ENCODE measurements at regions not wholly inside any gene's neighbourhood (a gene's known extent, or its start where the extent isn't known, plus 50 kb on each side); places are given as distances from the start of the nearest gene placed in this dataset.
"Not testable (repeated sequence)": the region's sequence is repeated elsewhere in the genome, so short reads cannot be mapped to it uniquely, and the experiment has no call there.

DNA sequence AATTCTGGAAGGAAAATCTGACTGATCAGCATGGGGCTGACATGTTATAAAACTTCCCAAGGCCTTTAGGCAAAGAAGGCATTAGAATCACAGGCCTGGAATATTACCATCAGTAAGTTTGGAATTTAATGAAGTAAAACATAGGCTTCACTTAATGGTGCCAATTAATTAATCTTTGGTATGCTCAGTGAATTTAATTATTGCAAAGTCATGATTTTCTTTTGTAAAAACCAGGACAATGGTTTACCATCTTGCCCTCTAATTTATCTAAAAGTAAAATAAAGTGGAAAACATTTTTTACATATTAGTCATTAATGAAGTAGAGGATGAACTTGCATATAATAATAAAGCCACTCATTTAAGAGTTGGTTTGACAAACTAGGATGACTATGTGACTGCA lies 220.3 kb downstream of the SEC23IP start:
- DNase-seq: no peak

DNA sequence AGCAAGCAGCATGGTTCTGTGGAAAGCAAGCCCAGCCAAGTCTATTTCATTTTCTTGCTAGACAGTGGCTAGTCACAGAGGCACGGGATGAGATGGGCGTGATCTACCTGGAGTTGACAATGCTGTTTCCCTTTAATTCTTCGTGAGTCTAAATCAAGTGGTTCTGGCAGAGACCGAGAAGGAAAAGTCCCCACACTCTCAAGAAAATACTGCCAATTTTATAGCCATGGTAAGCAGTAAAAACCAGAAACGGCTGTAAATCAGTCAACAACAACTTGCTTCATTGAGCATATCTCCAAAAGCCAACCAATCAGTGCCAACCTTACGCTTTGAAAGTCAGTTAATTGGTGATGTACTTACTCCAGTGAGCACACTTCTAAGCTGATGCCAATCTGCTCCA lies 223.4 kb downstream of the SEC23IP start:
- DNase-seq: no peak

DNA sequence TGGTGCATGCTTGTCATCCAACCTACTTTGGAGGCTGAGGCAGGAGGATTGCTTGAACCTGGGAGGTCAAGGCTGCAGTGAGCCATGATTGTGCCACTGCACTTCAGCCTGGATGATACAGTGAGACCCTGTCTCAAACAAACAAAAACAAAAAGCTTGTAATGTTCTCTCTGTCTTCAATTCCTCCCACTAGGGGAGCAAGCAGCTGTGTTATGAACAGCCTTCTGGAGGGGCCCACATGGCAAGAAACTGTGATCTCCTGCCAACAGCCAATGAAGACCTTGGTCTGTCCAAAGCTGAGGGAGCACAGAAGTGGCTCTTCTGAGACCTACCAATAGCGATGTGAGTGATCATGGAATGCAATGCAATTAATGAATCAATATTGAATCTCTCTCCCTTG lies 229.2 kb downstream of the SEC23IP start:
- DNase-seq: no peak

DNA sequence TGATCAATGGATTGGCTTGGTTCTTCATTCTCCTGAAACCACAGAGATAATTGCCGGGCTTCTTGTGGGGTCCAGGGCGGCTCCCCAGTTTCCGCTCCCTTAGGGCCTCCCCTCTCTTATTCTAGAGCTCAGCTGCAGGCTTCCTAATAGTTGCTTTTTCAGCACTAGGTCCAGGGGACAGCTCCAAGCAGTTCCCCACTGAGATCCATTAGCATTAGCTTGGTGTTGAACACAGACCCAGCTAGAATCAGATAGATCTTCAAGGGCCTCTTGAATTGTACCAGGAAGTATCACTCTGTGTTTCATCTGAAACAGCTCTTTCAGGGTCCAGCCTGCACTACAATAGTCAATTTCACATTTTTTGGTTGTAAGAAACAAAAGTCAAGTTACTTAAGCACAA lies 238.7 kb downstream of the SEC23IP start:
- no peak for DNase-seq

DNA sequence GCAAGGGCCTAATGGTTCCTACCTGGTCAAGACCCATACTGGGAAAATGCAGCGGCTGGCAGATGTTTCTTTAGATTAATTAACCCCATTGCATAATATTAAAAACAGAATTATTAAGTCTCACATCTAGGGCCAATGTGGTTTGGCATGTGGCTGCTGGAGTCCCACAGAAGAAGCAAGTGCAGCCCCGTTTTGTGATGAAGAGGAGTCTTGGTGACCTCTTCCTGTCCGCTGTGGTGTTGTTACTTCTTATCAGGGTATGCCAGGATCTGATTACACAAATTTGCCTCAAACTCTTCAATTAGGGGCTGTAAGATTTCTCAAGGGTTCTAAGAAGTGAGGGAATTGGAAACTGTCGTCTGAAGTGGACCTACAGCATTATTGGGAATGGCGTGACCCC lies 240.3 kb downstream of the SEC23IP start:
- no peak for DNase-seq

DNA sequence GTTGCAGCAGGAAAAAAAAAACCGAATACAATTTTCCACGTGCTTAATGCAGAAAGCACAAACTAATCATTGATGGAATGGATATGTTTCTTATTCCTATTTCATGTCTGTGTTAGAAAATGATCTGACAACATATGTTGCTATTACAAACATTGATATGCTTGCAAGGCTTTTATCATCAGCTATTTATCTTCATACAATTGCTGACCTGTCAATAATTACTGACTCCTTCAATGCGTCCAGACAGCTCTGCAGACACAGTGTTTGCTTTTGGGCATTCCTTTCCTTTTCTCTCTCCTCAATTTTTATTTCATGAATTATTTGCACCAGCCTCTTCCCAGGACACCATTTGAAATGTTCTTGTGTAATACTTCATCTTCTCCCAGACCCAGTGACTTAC lies 246.2 kb downstream of the SEC23IP start:
- DNase-seq: no peak

DNA sequence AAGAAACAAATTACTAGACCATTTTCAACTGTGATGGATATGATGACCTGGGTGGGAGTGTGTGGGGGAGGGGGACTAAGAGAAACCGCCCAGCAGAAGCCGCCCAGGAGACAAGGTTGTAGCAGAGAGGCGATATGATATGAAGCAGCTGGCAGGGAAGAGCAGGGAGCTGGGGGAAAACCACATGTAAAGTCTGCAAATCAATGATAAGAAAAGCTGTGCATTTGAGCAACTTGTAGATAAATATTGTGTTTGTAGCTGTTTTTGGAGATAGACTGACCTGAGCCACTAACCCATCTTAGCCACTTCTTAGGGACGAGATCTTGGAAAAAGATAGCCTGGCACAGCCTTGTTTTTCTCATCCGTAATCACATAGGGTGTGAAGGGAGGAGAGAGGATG lies 252.6 kb downstream of the SEC23IP start:
- no peak for DNase-seq

DNA sequence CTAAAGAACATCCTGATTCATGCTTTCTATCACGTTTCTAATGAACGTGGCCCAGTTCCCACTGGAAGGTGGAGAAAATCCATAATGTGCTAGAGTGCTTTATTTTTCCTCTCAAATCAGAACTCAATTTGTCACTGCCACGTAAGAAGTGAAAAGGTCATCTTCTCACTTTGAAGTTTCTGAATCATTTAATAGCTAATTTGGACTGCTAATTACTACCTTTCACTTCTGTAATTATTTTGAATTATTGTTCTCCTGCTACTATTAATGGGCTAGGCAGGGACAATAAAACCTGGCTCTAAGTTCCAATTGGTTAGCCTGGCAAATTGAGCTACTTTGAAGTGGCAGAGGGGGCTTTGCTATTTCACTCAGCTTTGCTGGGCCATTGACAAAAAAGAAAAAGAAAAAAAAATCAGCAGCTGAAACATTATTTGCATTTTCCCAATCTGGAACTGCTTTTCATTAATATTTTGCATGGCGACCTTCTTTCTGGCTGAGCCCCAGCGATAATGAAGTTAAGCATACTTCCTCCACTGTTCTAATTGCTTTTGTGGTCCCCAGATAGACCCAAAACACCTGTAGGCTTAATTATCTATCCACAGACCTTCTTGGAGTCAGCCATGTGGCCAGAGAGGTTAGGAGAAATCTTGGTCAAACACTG lies 264.2 kb downstream of the SEC23IP start:
- DNase-seq: no peak

DNA sequence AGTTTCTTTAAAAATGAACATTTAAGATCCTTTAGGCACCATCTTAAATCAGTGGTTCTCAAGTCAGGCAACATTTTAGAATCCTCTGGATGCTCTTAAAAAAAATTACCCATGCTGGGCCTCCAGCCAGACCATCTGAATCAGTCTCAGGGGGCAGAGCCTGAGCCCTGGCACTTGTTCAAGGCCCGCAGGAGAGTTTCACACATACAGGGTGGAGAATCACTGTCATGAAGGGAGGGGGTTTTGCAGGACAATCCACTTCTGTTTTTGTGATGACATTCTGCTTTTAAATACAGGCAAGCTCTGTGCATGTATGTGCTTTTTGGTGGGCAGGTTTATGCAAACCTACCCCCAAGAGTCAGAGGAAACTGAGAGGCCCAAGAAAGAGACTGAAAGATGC lies 268.6 kb downstream of the SEC23IP start:
- no peak for DNase-seq

DNA sequence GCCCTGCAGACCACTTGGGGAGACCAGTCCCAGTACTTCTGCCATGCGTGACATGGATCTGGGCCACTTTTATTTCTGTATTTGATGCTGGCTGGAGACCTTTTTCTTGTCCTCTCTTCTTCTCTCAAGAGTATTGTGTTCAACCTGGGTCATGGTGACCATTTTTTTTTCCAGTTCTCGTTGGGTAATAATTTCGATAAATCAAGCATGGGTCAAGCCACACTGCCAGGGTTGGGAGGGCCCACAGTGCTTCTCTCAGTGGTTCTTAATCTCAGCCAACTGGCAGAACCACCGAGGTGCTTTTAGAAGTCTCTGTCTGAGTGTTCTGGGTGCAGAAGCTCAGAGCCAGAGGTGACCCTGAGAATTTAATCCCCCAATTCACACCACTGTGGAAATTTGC lies 269.9 kb downstream of the SEC23IP start:
- no peak for DNase-seq

DNA sequence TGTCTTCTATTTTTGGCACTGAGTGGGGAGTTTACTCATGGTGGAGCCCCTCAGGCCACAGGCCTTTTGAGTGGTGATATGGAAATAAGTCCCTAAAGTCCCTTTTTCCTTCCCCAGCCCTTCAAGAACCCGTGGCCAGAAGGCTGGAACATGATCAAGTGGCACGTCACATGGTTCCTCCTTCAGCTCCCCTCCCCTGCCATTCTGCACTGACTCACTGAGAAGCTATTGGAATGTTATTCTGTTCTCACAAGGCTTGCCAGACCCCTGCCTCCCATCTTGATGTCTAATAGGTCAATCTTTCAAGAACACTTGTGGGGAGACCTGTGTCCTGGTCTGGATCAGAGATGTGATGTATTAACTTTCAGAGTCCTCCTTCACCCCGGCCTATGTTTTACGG lies 279.8 kb downstream of the SEC23IP start:
- no peak for DNase-seq

DNA sequence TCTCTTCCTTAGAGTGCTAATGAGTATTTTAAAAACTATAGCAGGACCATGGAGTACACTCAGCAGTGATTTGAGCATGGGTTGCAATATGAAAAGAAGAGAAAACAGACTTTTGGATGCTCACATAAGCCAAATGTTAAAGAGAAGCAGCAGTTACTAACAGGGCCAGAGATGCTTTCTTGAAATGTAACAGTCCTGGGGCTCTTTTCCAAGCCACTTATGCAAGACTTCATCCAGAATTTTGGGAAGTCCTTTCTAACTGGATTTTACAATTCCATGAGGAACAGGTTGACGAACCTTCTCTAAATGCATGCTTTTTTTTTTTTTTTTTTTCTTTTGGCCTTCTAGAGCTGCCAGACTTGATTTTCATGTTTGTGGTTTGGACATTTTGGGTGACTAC lies 282.0 kb downstream of the SEC23IP start:
- no peak for DNase-seq

DNA sequence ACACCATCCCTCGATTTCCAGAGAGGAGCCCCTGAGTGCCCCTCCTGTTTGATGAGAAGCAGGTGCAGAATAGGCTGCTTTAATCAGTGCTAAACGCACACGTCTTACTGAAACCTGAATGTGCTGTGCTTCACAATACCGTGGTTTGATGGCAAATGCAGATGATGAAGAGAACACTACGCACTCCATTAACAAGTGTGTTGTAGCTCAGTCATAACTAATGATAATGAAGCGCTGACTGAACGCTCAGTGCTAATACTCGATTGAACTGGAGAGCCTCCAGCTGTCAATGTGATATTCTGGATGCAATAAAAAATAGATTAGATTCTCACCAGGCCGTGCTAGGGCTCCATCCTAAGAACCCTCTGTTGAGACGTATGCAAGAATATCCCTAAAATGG lies 279.7 kb upstream of the PLPP4 start:
- DNase-seq: no peak

DNA sequence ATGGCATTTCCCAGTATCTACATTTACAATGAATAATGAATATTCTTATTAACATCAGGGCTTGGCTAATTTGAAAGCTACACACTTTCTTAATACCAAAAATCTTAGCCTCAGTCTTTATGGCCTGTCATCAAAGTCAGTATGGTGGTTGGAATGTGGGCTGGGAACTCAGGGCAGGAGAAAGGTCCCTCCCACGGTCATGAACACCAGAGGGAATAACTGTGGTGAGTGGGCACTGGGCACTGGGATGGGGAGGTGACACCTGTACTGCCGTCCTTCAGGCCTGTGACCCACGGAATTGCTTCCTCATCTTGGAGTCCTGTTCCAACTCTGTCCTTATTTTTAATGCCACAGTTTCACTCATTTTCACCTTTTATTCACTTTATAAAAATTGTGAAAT lies 276.9 kb upstream of the PLPP4 start:
- DNase-seq: no peak

DNA sequence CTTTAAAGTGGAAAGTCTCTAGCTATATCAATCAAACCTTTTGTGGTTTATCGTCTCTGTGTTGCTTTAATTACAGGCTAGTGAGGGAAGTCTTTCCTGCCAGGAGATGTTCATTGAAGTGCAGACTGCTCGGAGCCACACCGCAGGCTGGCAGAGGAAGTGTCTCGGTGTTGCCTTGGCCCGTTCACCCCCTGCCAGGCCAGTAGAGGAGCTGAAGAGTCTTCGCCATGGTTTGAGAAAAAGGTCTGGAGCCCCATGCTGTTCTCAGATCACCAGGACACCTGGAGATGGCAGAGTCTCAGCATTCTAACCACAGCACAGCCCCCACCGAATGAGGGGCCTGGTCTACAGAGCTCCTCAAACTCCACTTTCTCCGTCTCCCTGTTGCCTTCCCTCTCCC lies 275.9 kb upstream of the PLPP4 start:
- no peak for DNase-seq

DNA sequence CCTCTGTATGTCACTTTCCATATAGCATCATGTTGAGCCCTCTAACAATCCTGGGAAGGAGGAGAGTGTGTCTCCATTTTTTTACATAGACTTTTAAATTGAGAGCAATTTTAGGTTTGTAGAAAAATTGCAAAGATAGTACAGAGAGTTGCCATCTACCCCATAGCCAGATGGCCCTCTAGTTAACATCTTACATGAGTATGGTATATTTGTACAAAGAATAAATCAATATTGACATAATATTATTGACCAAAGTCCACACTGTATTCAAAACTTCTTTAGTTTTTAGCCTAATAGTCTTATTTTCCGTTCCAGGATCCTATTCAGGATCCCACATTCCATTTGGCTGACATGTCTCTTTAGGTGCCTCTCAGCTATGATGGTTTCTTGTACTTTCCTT lies 274.6 kb upstream of the PLPP4 start:
- DNase-seq: no peak

DNA sequence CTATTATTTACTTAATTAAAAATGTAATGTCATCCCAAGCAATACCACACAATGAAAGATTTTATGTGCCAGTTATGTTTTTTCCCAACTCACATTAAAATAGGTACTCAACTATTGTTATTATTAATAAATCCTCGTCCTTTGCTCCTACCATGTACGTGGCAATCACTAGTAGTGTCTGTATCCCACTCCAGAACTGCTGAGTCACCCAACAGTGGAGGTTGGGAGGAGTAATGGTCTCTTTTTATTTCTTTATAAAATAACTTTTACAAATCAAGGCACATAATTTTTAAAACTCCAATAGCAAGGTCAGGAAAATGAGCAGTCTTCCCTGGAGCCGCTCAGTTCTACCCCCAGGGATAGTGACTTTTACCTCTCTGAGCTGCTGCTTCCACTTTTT lies 273.5 kb upstream of the PLPP4 start:
- no peak for DNase-seq

DNA sequence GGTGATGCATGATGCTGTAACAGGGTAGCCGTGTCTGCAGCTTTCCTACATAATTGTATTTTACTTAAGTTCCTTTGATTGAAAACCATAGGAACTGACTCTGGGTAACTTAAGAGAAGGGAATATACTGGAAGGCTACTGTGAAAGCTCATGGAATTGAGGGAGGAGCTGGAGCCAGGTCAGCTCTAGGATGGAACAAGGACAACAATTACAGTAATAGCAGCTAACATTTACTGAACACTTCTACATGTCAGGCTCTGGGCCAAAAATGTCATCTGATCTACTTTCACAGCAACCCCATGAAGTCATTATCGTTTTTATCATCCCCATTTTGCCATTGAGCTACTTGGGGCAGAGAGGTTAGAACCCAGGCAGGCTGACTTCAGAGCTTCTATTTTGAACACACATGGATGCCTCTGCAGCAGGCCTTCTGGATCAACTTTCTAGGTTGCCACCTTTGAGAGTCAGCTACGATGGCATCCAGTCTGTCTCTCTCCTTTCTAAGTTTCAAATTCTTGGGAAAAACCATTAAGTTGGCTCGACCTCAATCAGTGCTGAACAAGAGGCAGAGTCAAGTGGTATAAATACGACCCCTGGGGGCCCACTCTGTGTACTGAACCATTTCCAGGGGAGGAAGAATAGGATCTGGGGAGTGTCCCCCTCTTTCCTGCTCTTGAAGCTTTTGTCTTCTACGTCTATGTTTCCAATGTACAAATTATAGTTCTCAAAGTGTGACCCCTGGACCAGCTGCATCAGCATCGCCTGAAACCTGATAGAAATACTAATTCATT lies 272.3 kb upstream of the PLPP4 start:
- DNase-seq: no peak

DNA sequence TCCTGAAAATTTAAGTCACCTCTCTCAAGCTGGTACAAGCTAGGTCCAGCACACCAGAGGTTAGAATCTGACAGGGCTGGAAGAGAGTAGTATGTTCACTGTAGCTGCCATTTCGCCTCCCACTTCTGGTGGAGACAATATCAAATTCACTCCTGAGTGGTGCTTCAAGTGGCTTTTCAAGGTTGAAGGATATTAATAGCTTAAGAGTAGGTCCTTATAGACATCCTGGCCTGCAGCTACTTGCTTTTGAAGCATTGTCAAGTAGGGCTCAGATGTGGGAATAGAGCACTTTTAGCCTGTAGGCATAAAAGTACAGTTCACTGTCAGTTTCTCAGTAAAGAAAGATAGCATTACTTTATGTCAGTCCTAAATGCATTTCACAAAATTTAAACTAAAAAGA lies 270.5 kb upstream of the PLPP4 start:
- DNase-seq: no peak

DNA sequence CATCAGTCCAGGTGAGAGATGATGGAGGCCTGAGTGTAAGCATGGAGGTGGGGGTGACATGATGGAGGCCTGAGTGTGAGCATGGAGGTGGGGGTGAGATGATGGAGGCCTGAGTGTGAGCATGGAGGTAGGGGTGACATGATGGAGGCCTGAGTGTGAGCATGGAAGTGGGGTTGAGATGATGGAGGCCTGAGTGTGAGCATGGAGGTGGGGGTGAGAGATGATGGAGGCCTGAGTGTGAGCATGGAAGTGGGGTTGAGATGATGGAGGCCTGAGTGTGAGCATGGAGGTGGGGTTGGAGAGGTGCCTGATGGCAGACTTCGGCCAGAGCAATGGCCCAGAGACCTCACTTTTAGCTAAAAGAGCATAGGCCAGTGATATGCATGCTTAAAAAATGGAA lies 269.9 kb upstream of the PLPP4 start:
- DNase-seq: not testable (repeated sequence)

DNA sequence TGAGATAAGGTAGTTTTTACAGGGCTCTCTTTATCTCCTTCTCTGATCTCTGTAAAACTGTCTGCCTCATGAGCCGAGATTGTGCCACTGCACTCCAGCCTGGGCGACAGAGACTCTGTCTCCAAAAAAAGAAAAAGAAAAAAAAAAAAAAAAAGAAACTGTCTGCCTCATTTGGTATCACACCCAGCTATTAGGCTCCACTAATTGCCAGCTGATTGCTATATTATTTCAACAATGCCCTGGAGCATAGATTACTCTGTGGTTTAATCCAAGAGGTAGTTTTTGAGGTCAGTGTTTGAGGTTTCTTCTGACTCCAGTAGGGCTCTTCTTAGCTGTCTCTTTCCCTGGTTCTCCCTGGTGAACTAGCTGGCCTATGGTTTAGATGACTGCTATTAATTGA lies 268.1 kb upstream of the PLPP4 start:
- DNase-seq: no peak

DNA sequence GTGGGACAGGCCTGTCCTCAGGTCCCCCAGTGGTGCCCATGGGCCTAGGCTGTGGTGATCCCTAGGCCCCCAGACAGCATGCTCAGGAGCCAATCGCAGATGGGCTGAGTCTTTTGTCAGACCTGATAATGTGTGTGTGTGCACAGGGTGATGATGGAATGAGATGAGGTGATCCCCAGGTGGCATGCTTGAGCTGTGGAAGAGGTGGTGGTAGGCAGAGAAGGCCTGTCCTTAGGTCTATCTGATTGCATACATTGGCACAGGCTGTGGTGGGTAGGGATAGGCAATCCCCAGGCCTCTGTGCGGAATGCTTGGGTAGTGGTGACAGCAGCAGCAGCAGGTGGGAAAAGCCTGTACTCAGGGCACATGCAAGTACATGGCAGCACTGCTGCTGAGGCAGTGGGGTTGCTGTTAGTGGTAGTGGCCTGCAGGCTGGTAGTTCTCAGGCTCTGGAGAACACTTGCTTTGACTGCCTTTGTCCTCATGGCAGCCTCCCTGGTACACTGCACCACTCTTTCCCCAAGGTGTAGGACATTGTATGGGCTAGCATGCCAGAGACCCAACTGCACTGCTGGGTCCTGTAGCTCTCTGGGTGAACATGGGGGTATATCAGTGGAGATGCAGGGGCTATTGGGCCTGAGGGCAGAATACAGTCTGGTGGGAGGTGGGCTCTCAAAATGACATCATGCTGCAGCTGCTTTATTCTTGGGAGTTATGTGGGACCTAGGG lies 260.9 kb upstream of the PLPP4 start:
- DNase-seq: no peak

DNA sequence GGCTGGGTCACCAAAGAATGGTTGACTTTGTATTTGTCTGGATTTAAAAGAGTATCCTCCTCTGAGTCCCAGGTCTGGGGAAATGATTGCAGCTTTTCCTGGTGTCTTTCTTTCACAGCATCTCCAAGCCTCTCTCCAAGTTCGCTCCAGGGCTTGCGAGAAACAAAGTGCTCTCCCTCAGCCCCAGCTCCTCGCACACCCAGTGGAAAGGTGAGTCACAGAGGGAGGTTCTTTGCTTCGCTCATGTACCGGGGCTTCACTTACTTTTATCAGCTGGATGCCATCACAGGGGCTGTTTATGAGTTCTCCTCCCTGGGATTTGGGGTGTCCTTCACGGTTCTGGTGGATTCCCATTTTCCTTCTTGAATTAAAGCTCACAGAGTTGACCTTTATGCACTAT lies 252.2 kb upstream of the PLPP4 start:
- no peak for DNase-seq

DNA sequence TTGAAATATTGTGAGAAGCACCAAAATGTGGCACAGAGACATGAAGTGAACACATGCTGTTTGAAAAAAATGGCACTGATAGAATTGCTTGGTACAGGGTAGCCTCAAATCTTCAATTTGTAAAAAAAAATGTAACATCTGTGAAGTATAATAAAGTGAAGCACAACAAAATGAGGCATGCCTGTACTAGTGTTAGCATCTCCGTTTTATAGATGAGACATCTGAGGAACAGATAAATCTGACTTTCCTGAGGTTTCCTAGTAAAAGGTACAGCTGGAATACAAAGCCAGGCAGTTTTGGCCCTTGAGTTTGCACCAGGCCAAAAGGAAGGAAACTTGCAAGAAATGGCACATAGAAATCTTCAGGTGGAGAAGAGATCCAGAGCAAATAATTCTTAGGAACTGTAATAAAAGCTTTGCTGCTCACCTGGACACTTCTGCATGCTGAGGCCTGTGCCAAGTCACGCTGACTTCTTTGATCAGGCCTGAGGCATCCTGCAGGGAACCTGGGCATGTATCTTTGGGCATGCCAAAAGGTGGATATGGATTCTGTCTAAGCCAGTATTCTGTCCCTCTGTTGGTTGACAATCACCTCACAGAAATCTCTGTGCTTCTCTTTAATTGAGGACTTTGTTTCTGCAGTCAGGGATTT lies 251.5 kb upstream of the PLPP4 start:
- DNase-seq: no peak
